Neural crest cell (in vitro differentiated cells): ENCODE measurements at regions not wholly inside any gene's neighbourhood (a gene's known extent, or its start where the extent isn't known, plus 50 kb on each side); places are given as distances from the start of the nearest gene placed in this dataset.

Experiments
- DNase-seq: peaks from one replicate; pipeline ENCODE4 v3.0.0; 2021; ENCODE audit warnings: low read depth, mixed read lengths, low spot score
- H3K27ac Mint-ChIP-seq: one replicate; pipeline ENCODE4 v1.8.0; 2021; ENCODE audit warnings: mild to moderate bottlenecking, mixed read lengths; ENCODE audit not compliant: unreplicated experiment
- H3K27me3 Mint-ChIP-seq: 2 replicates; pipeline ENCODE4 v1.8.0; 2021; ENCODE audit warnings: low read depth, mild to moderate bottlenecking, mixed read lengths
- H3K36me3 Mint-ChIP-seq: 2 replicates; pipeline ENCODE4 v1.8.0; 2021; ENCODE audit warnings: low read depth, mild to moderate bottlenecking, mixed read lengths
- H3K4me1 Mint-ChIP-seq: 2 replicates; pipeline ENCODE4 v1.8.0; 2021; ENCODE audit warnings: mixed read lengths
- H3K4me3 Mint-ChIP-seq: one replicate; pipeline ENCODE4 v1.8.0; 2021; ENCODE audit warnings: mild to moderate bottlenecking, mixed read lengths
- H3K9me3 Mint-ChIP-seq: 2 replicates; pipeline ENCODE4 v1.8.0; 2021; ENCODE audit warnings: mixed read lengths
- TF ChIP-seq, protein P1 (sequence below): fragments of 200-600 bp; sonication (generic); conservative IDR thresholded peaks from 2 replicates; pipeline ENCODE4 v1.5.0; 2021; ENCODE audit warnings: antibody characterized with exemption, mild to moderate bottlenecking

DNA sequence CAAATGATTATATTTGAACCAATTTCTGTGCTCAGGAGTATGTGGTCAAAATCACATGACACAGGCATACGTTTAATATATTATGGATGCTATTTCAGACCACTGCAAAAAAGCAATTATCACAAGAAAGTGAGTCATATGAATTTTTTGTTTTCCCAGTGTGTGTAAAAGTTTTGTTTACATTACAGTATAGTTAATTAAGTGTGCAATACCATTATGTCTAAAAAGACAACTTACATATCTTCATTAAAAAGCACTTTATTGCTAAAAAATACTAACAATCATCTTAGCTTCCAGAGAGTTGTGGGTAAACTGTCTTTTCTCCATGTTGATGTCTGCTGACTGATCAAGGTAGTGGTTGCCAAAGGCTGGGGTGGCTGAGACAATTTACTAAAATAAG, 347.2 kb upstream of the PCDH9 start:
- Mint-ChIP-seq H3K4me3 (no peak overlapping the region), H3K27me3 (no peaks in the 10 kb centered on the region), H3K36me3 (no peaks in the 10 kb centered on the region), H3K27ac (no peak overlapping the region), H3K9me3 (peaks cover 5% of the 10 kb centered on the region), H3K4me1 (no peaks in the 10 kb centered on the region)
- TF ChIP-seq, protein P1, sequence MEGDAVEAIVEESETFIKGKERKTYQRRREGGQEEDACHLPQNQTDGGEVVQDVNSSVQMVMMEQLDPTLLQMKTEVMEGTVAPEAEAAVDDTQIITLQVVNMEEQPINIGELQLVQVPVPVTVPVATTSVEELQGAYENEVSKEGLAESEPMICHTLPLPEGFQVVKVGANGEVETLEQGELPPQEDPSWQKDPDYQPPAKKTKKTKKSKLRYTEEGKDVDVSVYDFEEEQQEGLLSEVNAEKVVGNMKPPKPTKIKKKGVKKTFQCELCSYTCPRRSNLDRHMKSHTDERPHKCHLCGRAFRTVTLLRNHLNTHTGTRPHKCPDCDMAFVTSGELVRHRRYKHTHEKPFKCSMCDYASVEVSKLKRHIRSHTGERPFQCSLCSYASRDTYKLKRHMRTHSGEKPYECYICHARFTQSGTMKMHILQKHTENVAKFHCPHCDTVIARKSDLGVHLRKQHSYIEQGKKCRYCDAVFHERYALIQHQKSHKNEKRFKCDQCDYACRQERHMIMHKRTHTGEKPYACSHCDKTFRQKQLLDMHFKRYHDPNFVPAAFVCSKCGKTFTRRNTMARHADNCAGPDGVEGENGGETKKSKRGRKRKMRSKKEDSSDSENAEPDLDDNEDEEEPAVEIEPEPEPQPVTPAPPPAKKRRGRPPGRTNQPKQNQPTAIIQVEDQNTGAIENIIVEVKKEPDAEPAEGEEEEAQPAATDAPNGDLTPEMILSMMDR: no peak
- no peak for DNase-seq

DNA sequence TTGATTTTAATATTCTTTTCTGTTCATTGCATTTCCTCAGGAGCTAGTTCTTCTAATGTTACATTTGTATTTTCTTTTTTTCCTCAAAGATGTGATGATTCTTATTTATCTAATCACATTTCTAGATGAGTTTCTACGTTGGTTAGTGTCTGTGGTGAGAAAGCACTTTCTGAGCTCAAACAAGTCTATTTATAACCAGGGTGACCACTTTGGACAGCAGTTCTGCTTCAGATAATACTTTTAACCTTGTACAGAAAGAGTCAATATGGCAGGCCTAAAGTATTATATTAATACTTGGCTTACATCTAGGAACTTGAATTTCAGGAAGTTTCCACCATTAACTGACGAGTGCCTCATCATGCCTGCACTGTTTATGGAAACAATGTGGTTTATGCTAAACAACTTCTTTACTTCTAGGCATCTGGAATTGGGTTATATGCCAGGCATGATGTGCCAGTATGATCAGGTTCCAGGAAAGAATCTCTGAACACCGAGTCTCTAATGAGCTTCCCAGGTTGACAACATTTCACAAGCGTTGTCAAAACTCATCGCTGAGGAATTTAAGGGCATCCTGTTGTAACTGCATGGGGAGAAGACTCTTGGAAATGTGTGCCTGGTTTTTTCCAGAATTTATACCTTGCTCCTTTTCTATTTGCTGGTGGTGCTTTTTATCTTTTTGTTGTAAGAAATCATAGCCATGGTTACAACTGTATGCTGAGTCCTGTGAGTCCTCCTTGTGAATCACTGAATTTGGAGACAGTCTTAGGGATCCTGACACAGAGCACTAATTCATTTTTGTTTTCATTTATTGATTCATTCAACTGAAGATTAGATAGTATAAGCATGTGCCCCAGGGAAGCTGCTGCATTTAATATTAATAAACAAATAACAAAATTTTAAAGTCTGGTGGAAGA, 344.4 kb upstream of the PCDH9 start:
- no peak overlapping the region for H3K4me3 Mint-ChIP-seq
- no peaks in the 10 kb centered on the region for H3K4me1 Mint-ChIP-seq
- TF ChIP-seq, protein P1: no peak
- H3K27me3 Mint-ChIP-seq: no peaks in the 10 kb centered on the region
- DNase-seq: no peak
- H3K36me3 Mint-ChIP-seq: no peaks in the 10 kb centered on the region
- no peak overlapping the region for H3K27ac Mint-ChIP-seq
- H3K9me3 Mint-ChIP-seq: peaks cover 5% of the 10 kb centered on the region

DNA sequence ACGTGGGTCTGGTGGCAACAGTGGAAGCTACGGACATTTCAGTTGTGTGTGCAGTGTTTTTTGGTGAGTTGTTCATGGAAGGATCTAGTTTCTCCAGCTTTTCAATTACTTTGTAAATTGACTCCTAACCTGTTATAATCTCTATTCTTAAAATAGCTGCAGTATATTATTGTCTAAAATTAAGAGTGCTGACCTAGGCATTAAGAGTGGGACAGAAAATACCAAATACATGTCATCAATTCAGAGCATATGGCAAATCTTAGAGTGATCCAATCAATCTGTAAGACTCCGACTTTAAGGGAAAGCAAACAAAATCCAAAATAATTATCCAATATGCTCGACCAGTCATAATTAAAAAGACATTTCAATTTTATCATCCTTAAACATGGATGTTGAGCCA, 338.1 kb upstream of the PCDH9 start:
- TF ChIP-seq, protein P1: no peak
- Mint-ChIP-seq H3K27ac (no peak overlapping the region), H3K9me3 (no peaks in the 10 kb centered on the region), H3K4me3 (no peak overlapping the region), H3K27me3 (no peaks in the 10 kb centered on the region), H3K4me1 (no peaks in the 10 kb centered on the region), H3K36me3 (no peaks in the 10 kb centered on the region)
- DNase-seq: no peak

DNA sequence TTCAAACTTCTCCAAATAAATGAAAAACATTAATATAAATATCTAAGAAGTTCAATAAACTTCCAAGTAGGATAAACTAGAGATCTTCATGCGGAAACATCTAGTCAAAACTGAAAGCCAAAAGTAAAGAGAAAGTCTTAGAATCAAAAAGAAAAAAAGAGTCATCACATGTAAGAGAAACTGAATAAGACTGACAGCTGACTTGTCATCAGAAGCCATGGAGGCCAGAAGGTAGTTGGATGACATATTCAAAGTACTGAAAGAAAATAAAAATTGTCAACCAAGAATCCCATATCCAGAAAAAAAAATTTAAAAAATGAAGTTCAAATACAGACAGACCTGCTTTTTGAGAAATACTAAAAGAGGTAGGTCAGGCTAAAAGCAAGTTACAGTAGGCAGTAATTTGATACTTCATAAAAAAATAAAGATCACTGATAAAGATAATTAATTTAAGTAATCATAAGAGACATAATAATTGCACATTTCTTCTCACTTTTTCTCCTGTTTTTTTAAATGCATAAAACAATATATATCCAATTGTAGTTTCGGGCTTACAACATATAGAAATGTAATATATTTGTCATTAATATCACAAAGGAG, 327.6 kb upstream of the PCDH9 start:
- Mint-ChIP-seq H3K27ac (no peak overlapping the region), H3K9me3 (peaks cover 13% of the 10 kb centered on the region), H3K4me3 (no peak overlapping the region), H3K36me3 (peaks cover 9% of the 10 kb centered on the region), H3K27me3 (no peaks in the 10 kb centered on the region), H3K4me1 (no peaks in the 10 kb centered on the region)
- no peak for DNase-seq
- TF ChIP-seq, protein P1: no peak

DNA sequence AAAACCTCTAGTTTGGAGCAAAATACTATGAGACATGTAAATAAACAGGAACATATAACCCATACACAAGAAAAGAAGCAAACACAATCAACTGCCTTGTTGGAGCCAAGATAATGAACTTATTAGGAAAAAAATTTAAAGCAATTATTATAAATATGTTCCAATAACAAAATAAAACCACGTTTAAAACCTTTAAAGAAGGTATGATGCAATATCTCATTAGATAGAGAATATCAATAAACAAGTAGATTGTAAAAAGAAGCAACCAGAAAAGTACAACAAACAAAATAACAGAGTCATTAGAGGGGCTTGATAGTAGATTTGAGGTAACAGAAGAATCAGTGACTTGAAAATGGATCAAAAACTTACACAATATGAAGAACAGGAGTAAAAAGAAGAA, 327.0 kb upstream of the PCDH9 start:
- Mint-ChIP-seq H3K27me3 (no peaks in the 10 kb centered on the region), H3K36me3 (peaks cover 9% of the 10 kb centered on the region), H3K4me1 (no peaks in the 10 kb centered on the region), H3K27ac (no peak overlapping the region), H3K9me3 (peaks cover 13% of the 10 kb centered on the region), H3K4me3 (no peak overlapping the region)
- DNase-seq: no peak
- TF ChIP-seq, protein P1: no peak
